Peyer's patch (tissue), 4 donors: ENCODE measurements at regions not wholly inside any gene's neighbourhood (a gene's known extent, or its start where the extent isn't known, plus 50 kb on each side); places are given as distances from the start of the nearest gene placed in this dataset.

ENCODE experiments used
- POLR2A ChIP-seq, 2 donors: fragments of 450-650 bp; IDR thresholded peaks; one replicate each; pipeline ENCODE4 v1.5.1; 2017; ENCODE audit warnings: antibody characterized with exemption in 2 of 2, mild to moderate bottlenecking in 2 of 2, moderate library complexity in 2 of 2
- TF ChIP-seq, protein P1 (sequence below), 6 experiments: fragments of 450-650 bp in 4 of 6; fragments of 200-600 bp in 2 of 6; sonication (generic) in 1 of 6; IDR thresholded peaks; one replicate each; pipeline ENCODE4 v1.5.1; 2017 to 2019; ENCODE audit warnings: antibody characterized with exemption in 6 of 6, mild to moderate bottlenecking in 3 of 6, moderate library complexity in 1 of 6

GRCh38 chr1:106746448-106747085 lies 309.9 kb upstream of the PRMT6 start:
- TF ChIP-seq, protein P1, sequence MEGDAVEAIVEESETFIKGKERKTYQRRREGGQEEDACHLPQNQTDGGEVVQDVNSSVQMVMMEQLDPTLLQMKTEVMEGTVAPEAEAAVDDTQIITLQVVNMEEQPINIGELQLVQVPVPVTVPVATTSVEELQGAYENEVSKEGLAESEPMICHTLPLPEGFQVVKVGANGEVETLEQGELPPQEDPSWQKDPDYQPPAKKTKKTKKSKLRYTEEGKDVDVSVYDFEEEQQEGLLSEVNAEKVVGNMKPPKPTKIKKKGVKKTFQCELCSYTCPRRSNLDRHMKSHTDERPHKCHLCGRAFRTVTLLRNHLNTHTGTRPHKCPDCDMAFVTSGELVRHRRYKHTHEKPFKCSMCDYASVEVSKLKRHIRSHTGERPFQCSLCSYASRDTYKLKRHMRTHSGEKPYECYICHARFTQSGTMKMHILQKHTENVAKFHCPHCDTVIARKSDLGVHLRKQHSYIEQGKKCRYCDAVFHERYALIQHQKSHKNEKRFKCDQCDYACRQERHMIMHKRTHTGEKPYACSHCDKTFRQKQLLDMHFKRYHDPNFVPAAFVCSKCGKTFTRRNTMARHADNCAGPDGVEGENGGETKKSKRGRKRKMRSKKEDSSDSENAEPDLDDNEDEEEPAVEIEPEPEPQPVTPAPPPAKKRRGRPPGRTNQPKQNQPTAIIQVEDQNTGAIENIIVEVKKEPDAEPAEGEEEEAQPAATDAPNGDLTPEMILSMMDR (IDR thresholded peaks at IDR 0.05) = no peak
- no peak for TF ChIP-seq POLR2A (IDR thresholded peaks at IDR 0.05)
